ENCODE measurements at regions not wholly inside any gene's neighbourhood (a gene's known extent, or its start where the extent isn't known, plus 50 kb on each side); places are given as distances from the start of the nearest gene placed in this dataset.

GRCh38 chr5:159784993-159785392 lies 131.3 kb upstream of the ADRA1B start:
- no peak for DNase-seq (ENCODE audit: low read depth in 1 of 2, low spot score in 1 of 2)
- no peak overlapping the region for H3K27ac ChIP-seq (replicated peaks)
- TF ChIP-seq CTCF (IDR thresholded peaks at IDR 0.05; ENCODE audit: insufficient read depth, low read length) (no peak), SPI1 (IDR thresholded peaks at IDR 0.05; ENCODE audit: borderline replicate concordance, low read depth) (no peak), REST (IDR thresholded peaks at IDR 0.05; ENCODE audit: insufficient replicate concordance, low read depth) (no peak), GABPA (IDR thresholded peaks at IDR 0.05; ENCODE audit: low read depth) (no peak), POLR2AphosphoS5 (IDR thresholded peaks at IDR 0.05; ENCODE audit: low read depth) (no peak)
- H3K27me3 ChIP-seq (ENCODE audit: insufficient read depth, poor library complexity, severe bottlenecking): peaks cover 2% of the 10 kb centered on the region
- no peak overlapping the region for H3K4me3 ChIP-seq (replicated peaks; ENCODE audit: insufficient read depth, low read length)

- DNase-seq (ENCODE audit: low read depth in 1 of 2, low spot score in 1 of 2): no peak
- TF ChIP-seq POLR2AphosphoS5 (IDR thresholded peaks at IDR 0.05; ENCODE audit: low read depth) (no peak), CTCF (IDR thresholded peaks at IDR 0.05; ENCODE audit: insufficient read depth, low read length) (no peak), SPI1 (IDR thresholded peaks at IDR 0.05; ENCODE audit: borderline replicate concordance, low read depth) (no peak), GABPA (IDR thresholded peaks at IDR 0.05; ENCODE audit: low read depth) (no peak)
- Histone ChIP-seq H3K27ac (replicated peaks) (no peak overlapping the region), H3K27me3 (ENCODE audit: insufficient read depth, poor library complexity, severe bottlenecking) (peaks cover 2% of the 10 kb centered on the region), H3K4me3 (replicated peaks; ENCODE audit: insufficient read depth, low read length) (no peak overlapping the region)
Measured at GRCh38 chr5:159785656-159786055, 130.6 kb upstream of the ADRA1B start.

GRCh38 chr5:159786201-159786600 lies 130.1 kb upstream of the ADRA1B start:
- no peak overlapping the region for H3K4me3 ChIP-seq (replicated peaks; ENCODE audit: insufficient read depth, low read length)

More at GRCh38 chr5:159786201-159786600, 130.1 kb upstream of the ADRA1B start:
- Histone ChIP-seq H3K27ac (replicated peaks) (no peak overlapping the region), H3K27me3 (ENCODE audit: insufficient read depth, poor library complexity, severe bottlenecking) (peaks cover 2% of the 10 kb centered on the region)
- no peak for DNase-seq (ENCODE audit: low read depth in 1 of 2, low spot score in 1 of 2)
- TF ChIP-seq SPI1 (IDR thresholded peaks at IDR 0.05; ENCODE audit: borderline replicate concordance, low read depth) (no peak), GABPA (IDR thresholded peaks at IDR 0.05; ENCODE audit: low read depth) (no peak), POLR2AphosphoS5 (IDR thresholded peaks at IDR 0.05; ENCODE audit: low read depth) (no peak), CTCF (IDR thresholded peaks at IDR 0.05; ENCODE audit: insufficient read depth, low read length) (no peak), REST (IDR thresholded peaks at IDR 0.05; ENCODE audit: insufficient replicate concordance, low read depth) (no peak)
